Smooth muscle cell (in vitro differentiated cells): ENCODE measurements at regions not wholly inside any gene's neighbourhood (a gene's known extent, or its start where the extent isn't known, plus 50 kb on each side); places are given as distances from the start of the nearest gene placed in this dataset.

Experiments
- DNase-seq: peaks from one replicate; lab custom pipeline; 2025; ENCODE audit not compliant: unreplicated experiment; lab: John Stamatoyannopoulos, UW
- H2AFZ ChIP-seq: fragments of 200-600 bp; sonication (generic); 2 replicates; pipeline ENCODE4 v1.6.0; 2016; ENCODE audit warnings: antibody characterized with exemption, low read depth, mild to moderate bottlenecking
- H3F3A ChIP-seq: fragments of 200-600 bp; sonication (generic); 2 replicates; pipeline ENCODE4 v1.6.0; 2017; ENCODE audit warnings: antibody characterized with exemption, low read depth
- H3K27ac ChIP-seq: fragments of 200-600 bp; sonication (generic); 2 replicates; pipeline ENCODE4 v1.5.1; 2016; ENCODE audit warnings: low read depth, mild to moderate bottlenecking
- H3K27me3 ChIP-seq: fragments of 200-600 bp; sonication (generic); 2 replicates; pipeline ENCODE4 v1.6.1; 2016; ENCODE audit warnings: low read depth, mild to moderate bottlenecking
- H3K36me3 ChIP-seq: fragments of 200-600 bp; sonication (generic); 2 replicates; pipeline ENCODE4 v1.5.1; 2016; ENCODE audit warnings: low read depth
- H3K4me1 ChIP-seq: fragments of 200-600 bp; sonication (generic); 2 replicates; pipeline ENCODE4 v1.5.1; 2016; ENCODE audit warnings: low read depth
- H3K4me2 ChIP-seq: fragments of 200-600 bp; sonication (generic); 2 replicates; pipeline ENCODE4 v1.6.0; 2016; ENCODE audit warnings: mild to moderate bottlenecking
- H3K4me3 ChIP-seq: fragments of 200-600 bp; sonication (generic); 2 replicates; pipeline ENCODE4 v1.5.1; 2016; ENCODE audit warnings: mild to moderate bottlenecking
- H3K79me2 ChIP-seq: fragments of 200-600 bp; sonication (generic); 2 replicates; pipeline ENCODE4 v1.6.0; 2016; ENCODE audit warnings: low read depth, mild to moderate bottlenecking
- H3K9ac ChIP-seq: fragments of 200-600 bp; sonication (generic); 2 replicates; pipeline ENCODE4 v1.6.0; 2016; ENCODE audit warnings: low read depth
- H3K9me3 ChIP-seq: fragments of 200-600 bp; sonication (generic); replicated peaks from 2 replicates; pipeline ENCODE4 v1.5.1; 2016; ENCODE audit warnings: low read depth
- H4K20me1 ChIP-seq: fragments of 200-600 bp; sonication (generic); 2 replicates; pipeline ENCODE4 v1.6.0; 2016; ENCODE audit warnings: low read depth
- CTCF ChIP-seq: fragments of 200-600 bp; sonication (generic); IDR thresholded peaks from 2 replicates; pipeline ENCODE4 v1.5.1; 2017; ENCODE audit warnings: borderline replicate concordance, mild to moderate bottlenecking, antibody characterized with exemption; ENCODE audit not compliant: insufficient read depth, poor library complexity, severe bottlenecking
- WGBS: methylation state at CpG from one replicate; pipeline ENCODE4 v1.1.7; 2016; ENCODE audit warnings: low lambda C conversion rate; 5-methylcytosine and 5-hydroxymethylcytosine counted together

- Histone ChIP-seq H2AFZ (no peak overlapping the region), H3K27ac (no peak overlapping the region), H3F3A (no peaks in the 10 kb centered on the region), H3K9ac (no peak overlapping the region), H3K27me3 (no peaks in the 10 kb centered on the region), H3K9me3 (no peaks in the 10 kb centered on the region), H3K4me3 (no peak overlapping the region), H3K4me1 (no peaks in the 10 kb centered on the region), H3K4me2 (no peak overlapping the region), H3K79me2 (no peaks in the 10 kb centered on the region), H4K20me1 (no peaks in the 10 kb centered on the region), H3K36me3 (no peaks in the 10 kb centered on the region)
- 63% methylated on average over 2 of the region's 2 CpGs for WGBS
- no peak for DNase-seq
- TF ChIP-seq CTCF = no peak
Measured at GRCh38 chr5:111655169-111655924, 101.6 kb downstream of the NREP start.

DNA sequence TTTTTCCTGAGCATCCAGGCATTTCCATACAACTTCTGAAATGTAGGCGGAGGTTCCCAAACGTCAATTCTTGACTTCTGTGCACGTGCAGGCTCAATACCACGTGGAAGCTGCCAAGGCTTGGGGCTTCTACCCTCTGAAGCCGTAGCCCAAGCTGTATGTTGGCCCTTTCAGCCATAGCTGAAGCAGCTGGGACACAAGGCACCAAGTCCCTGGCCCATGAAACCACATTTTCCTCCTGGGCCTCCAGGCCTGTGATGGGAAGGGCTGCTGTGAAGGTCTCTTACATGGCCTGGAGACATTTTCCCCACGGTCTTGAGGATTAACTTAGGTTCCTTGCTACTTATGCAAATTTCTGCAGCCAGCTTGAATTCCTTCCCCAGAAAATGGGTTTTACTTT is 103.6 kb downstream of the NREP start:
- H3K9me3 ChIP-seq = no peaks in the 10 kb centered on the region
- H3K27ac ChIP-seq = no peak overlapping the region
- H3K4me1 ChIP-seq = no peaks in the 10 kb centered on the region
- H3K4me2 ChIP-seq = no peak overlapping the region
- no peak for DNase-seq
- no peak overlapping the region for H2AFZ ChIP-seq
- no peak overlapping the region for H3K4me3 ChIP-seq
- no peaks in the 10 kb centered on the region for H3K27me3 ChIP-seq
- no peaks in the 10 kb centered on the region for H3K79me2 ChIP-seq
- no peak overlapping the region for H3K9ac ChIP-seq
- no peak for TF ChIP-seq CTCF
- no peaks in the 10 kb centered on the region for H3K36me3 ChIP-seq
- 90% methylated on average over 6 of the region's 6 CpGs for WGBS
- no peaks in the 10 kb centered on the region for H3F3A ChIP-seq
- H4K20me1 ChIP-seq = no peaks in the 10 kb centered on the region

DNA sequence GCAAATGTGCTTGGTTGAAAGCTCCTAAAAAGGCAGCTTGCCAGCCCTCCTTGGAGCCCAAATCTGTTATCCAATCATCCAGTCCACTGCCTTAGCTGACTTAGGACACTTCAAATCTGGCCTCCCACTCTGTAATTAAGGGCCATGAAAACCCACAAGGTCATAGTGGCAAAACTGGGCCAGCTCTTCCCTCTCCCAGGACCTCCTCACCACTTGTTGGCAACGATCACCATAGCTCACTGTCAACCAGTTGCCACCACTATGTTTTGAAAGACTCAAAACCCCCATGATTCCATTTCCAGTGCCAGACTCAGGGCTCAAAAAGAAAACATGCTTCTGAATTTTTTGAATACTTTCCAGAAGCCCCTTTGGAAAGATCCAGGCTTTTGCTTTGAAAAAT is 107.5 kb downstream of the NREP start:
- Histone ChIP-seq H3K9ac (no peak overlapping the region), H3K27ac (no peak overlapping the region), H3F3A (no peaks in the 10 kb centered on the region), H4K20me1 (no peaks in the 10 kb centered on the region), H3K4me3 (no peak overlapping the region), H3K4me2 (no peak overlapping the region), H3K79me2 (no peaks in the 10 kb centered on the region), H3K4me1 (no peaks in the 10 kb centered on the region), H3K27me3 (no peaks in the 10 kb centered on the region), H3K36me3 (no peaks in the 10 kb centered on the region), H3K9me3 (no peaks in the 10 kb centered on the region), H2AFZ (no peak overlapping the region)
- DNase-seq = no peak
- TF ChIP-seq CTCF = no peak
- WGBS = 76% methylated on average over 1 of the region's 1 CpG

- no peaks in the 10 kb centered on the region for H3K27me3 ChIP-seq
- H3K4me1 ChIP-seq = peaks cover 5% of the 10 kb centered on the region
- H3K4me2 ChIP-seq = no peak overlapping the region
- no peak overlapping the region for H2AFZ ChIP-seq
- no peaks in the 10 kb centered on the region for H4K20me1 ChIP-seq
- no peak for TF ChIP-seq CTCF
- H3K27ac ChIP-seq = no peak overlapping the region
- H3K79me2 ChIP-seq = no peaks in the 10 kb centered on the region
- H3K9me3 ChIP-seq = no peaks in the 10 kb centered on the region
- H3K4me3 ChIP-seq = no peak overlapping the region
- H3K36me3 ChIP-seq = no peaks in the 10 kb centered on the region
- DNase-seq = no peak
- H3K9ac ChIP-seq = no peak overlapping the region
- no peaks in the 10 kb centered on the region for H3F3A ChIP-seq
- 86% methylated on average over 6 of the region's 6 CpGs for WGBS
Measured at GRCh38 chr5:111645303-111645838, 111.6 kb downstream of the NREP start.
